Neural crest cell (in vitro differentiated cells): ENCODE measurements at regions not wholly inside any gene's neighbourhood (a gene's known extent, or its start where the extent isn't known, plus 50 kb on each side); places are given as distances from the start of the nearest gene placed in this dataset.

Source experiments
- DNase-seq: peaks from one replicate; pipeline ENCODE4 v3.0.0; 2021; ENCODE audit warnings: low read depth, mixed read lengths, low spot score
- H3K27ac Mint-ChIP-seq: one replicate; pipeline ENCODE4 v1.8.0; 2021; ENCODE audit warnings: mild to moderate bottlenecking, mixed read lengths; ENCODE audit not compliant: unreplicated experiment
- H3K27me3 Mint-ChIP-seq: 2 replicates; pipeline ENCODE4 v1.8.0; 2021; ENCODE audit warnings: low read depth, mild to moderate bottlenecking, mixed read lengths
- H3K36me3 Mint-ChIP-seq: 2 replicates; pipeline ENCODE4 v1.8.0; 2021; ENCODE audit warnings: low read depth, mild to moderate bottlenecking, mixed read lengths
- H3K4me1 Mint-ChIP-seq: 2 replicates; pipeline ENCODE4 v1.8.0; 2021; ENCODE audit warnings: mixed read lengths
- H3K4me3 Mint-ChIP-seq: one replicate; pipeline ENCODE4 v1.8.0; 2021; ENCODE audit warnings: mild to moderate bottlenecking, mixed read lengths
- H3K9me3 Mint-ChIP-seq: 2 replicates; pipeline ENCODE4 v1.8.0; 2021; ENCODE audit warnings: mixed read lengths
- CTCF ChIP-seq: fragments of 200-600 bp; sonication (generic); conservative IDR thresholded peaks from 2 replicates; pipeline ENCODE4 v1.5.0; 2021; ENCODE audit warnings: antibody characterized with exemption, mild to moderate bottlenecking

GRCh38 chr10:95122736-95123135 lies 53.4 kb upstream of the CYP2C8 start:
- Mint-ChIP-seq H3K27ac (no peak overlapping the region), H3K4me1 (no peaks in the 10 kb centered on the region), H3K4me3 (no peak overlapping the region), H3K9me3 (peaks cover 13% of the 10 kb centered on the region), H3K36me3 (peaks cover 29% of the 10 kb centered on the region), H3K27me3 (no peaks in the 10 kb centered on the region)
- DNase-seq, result no peak
- TF ChIP-seq CTCF, result no peak

- no peak for TF ChIP-seq CTCF
- Mint-ChIP-seq H3K4me3 (no peak overlapping the region), H3K9me3 (peaks cover 16% of the 10 kb centered on the region), H3K27me3 (no peaks in the 10 kb centered on the region), H3K36me3 (peaks cover 30% of the 10 kb centered on the region), H3K27ac (no peak overlapping the region), H3K4me1 (no peaks in the 10 kb centered on the region)
- DNase-seq, result no peak
Measured at GRCh38 chr10:95121904-95122303, 52.6 kb upstream of the CYP2C8 start.
